Duodenal mucosa (tissue), 2 donors: ENCODE measurements at regions not wholly inside any gene's neighbourhood (a gene's known extent, or its start where the extent isn't known, plus 50 kb on each side); places are given as distances from the start of the nearest gene placed in this dataset.

Experiments
- H3K27ac ChIP-seq: one replicate; pipeline ENCODE4 v1.7.0; 2013; ENCODE audit warnings: low read depth, low read length
- H3K27me3 ChIP-seq, 2 donors: one replicate each; pipeline ENCODE4 v1.7.0; 2013; ENCODE audit warnings: low read length in 2 of 2, control low read depth in 1 of 2; ENCODE audit not compliant: insufficient read depth in 2 of 2, control insufficient read depth in 1 of 2
- H3K36me3 ChIP-seq, 2 donors: one replicate each; pipeline ENCODE4 v1.7.0; 2013; ENCODE audit warnings: low read length in 2 of 2, control low read depth in 1 of 2; ENCODE audit not compliant: insufficient read depth in 2 of 2, control insufficient read depth in 1 of 2
- H3K4me1 ChIP-seq, 2 donors: one replicate each; pipeline ENCODE4 v1.7.0; 2013; ENCODE audit warnings: low read length in 2 of 2, control low read depth in 1 of 2; ENCODE audit not compliant: insufficient read depth in 2 of 2, control insufficient read depth in 1 of 2
- H3K4me3 ChIP-seq, 2 donors: one replicate each; pipeline ENCODE4 v1.7.0; 2013; ENCODE audit warnings: low read length in 2 of 2, low read depth in 1 of 2
- H3K9ac ChIP-seq, 2 donors: one replicate each; pipeline ENCODE4 v1.7.0; 2013; ENCODE audit warnings: low read length in 2 of 2, low read depth in 1 of 2
- H3K9me3 ChIP-seq, 2 donors: one replicate each; pipeline ENCODE4 v1.7.0; 2013; ENCODE audit warnings: low read length in 2 of 2, control low read depth in 1 of 2; ENCODE audit not compliant: control insufficient read depth in 1 of 2

- no peaks in the 10 kb centered on the region for H3K9me3 ChIP-seq
- H3K4me1 ChIP-seq: no peaks in the 10 kb centered on the region
- H3K27ac ChIP-seq: no peak overlapping the region
- no peaks in the 10 kb centered on the region for H3K27me3 ChIP-seq
- no peak overlapping the region for H3K4me3 ChIP-seq
- H3K9ac ChIP-seq: no peak overlapping the region
- no peaks in the 10 kb centered on the region for H3K36me3 ChIP-seq
These were observed 633.6 kb downstream of the PCDH18 start for GRCh38 chr4:136898590-136899248.

GRCh38 chr4:136893573-136893972 is 638.7 kb downstream of the PCDH18 start:
- H3K9me3 ChIP-seq: no peaks in the 10 kb centered on the region
- H3K4me3 ChIP-seq: no peak overlapping the region
- H3K27ac ChIP-seq: no peak overlapping the region
- no peaks in the 10 kb centered on the region for H3K4me1 ChIP-seq
- no peak overlapping the region for H3K9ac ChIP-seq
- no peaks in the 10 kb centered on the region for H3K27me3 ChIP-seq
- H3K36me3 ChIP-seq: no peaks in the 10 kb centered on the region

- Histone ChIP-seq H3K9ac (no peak overlapping the region), H3K4me3 (no peak overlapping the region), H3K27ac (no peak overlapping the region), H3K4me1 (no peaks in the 10 kb centered on the region), H3K9me3 (no peaks in the 10 kb centered on the region), H3K36me3 (no peaks in the 10 kb centered on the region), H3K27me3 (no peaks in the 10 kb centered on the region)
These were observed 650.6 kb downstream of the PCDH18 start for GRCh38 chr4:136881666-136882065.

- H3K9ac ChIP-seq: no peak overlapping the region
- no peak overlapping the region for H3K27ac ChIP-seq
- no peaks in the 10 kb centered on the region for H3K4me1 ChIP-seq
- no peaks in the 10 kb centered on the region for H3K9me3 ChIP-seq
- H3K27me3 ChIP-seq: no peaks in the 10 kb centered on the region
- H3K4me3 ChIP-seq: no peak overlapping the region
- H3K36me3 ChIP-seq: no peaks in the 10 kb centered on the region
These were observed 658.7 kb downstream of the PCDH18 start for GRCh38 chr4:136873555-136873954.

GRCh38 chr4:136867465-136867864 is 664.8 kb downstream of the PCDH18 start:
- H3K4me3 ChIP-seq: no peak overlapping the region
- H3K4me1 ChIP-seq: no peaks in the 10 kb centered on the region
- H3K27ac ChIP-seq: no peak overlapping the region
- no peaks in the 10 kb centered on the region for H3K9me3 ChIP-seq
- H3K27me3 ChIP-seq: no peaks in the 10 kb centered on the region
- H3K36me3 ChIP-seq: no peaks in the 10 kb centered on the region
- no peak overlapping the region for H3K9ac ChIP-seq

- Histone ChIP-seq H3K27me3 (no peaks in the 10 kb centered on the region), H3K9ac (no peak overlapping the region), H3K27ac (no peak overlapping the region), H3K4me1 (no peaks in the 10 kb centered on the region), H3K36me3 (no peaks in the 10 kb centered on the region), H3K9me3 (no peaks in the 10 kb centered on the region), H3K4me3 (no peak overlapping the region)
These were observed 666.8 kb downstream of the PCDH18 start for GRCh38 chr4:136865526-136865925.

GRCh38 chr4:136864604-136865185 is 667.6 kb downstream of the PCDH18 start:
- Histone ChIP-seq H3K36me3 (no peaks in the 10 kb centered on the region), H3K4me3 (no peak overlapping the region), H3K9ac (no peak overlapping the region), H3K9me3 (no peaks in the 10 kb centered on the region), H3K27me3 (no peaks in the 10 kb centered on the region), H3K4me1 (no peaks in the 10 kb centered on the region), H3K27ac (no peak overlapping the region)

GRCh38 chr4:136863756-136864155 is 668.5 kb downstream of the PCDH18 start:
- no peak overlapping the region for H3K4me3 ChIP-seq
- no peaks in the 10 kb centered on the region for H3K9me3 ChIP-seq
- no peaks in the 10 kb centered on the region for H3K4me1 ChIP-seq
- H3K36me3 ChIP-seq: no peaks in the 10 kb centered on the region
- no peaks in the 10 kb centered on the region for H3K27me3 ChIP-seq
- H3K27ac ChIP-seq: no peak overlapping the region
- H3K9ac ChIP-seq: no peak overlapping the region

GRCh38 chr4:136862653-136863052 is 669.6 kb downstream of the PCDH18 start:
- Histone ChIP-seq H3K27ac (no peak overlapping the region), H3K4me3 (no peak overlapping the region), H3K36me3 (no peaks in the 10 kb centered on the region), H3K4me1 (no peaks in the 10 kb centered on the region), H3K9me3 (no peaks in the 10 kb centered on the region), H3K9ac (no peak overlapping the region), H3K27me3 (no peaks in the 10 kb centered on the region)

- Histone ChIP-seq H3K27ac (no peak overlapping the region), H3K4me3 (no peak overlapping the region), H3K4me1 (no peaks in the 10 kb centered on the region), H3K27me3 (no peaks in the 10 kb centered on the region), H3K9ac (no peak overlapping the region), H3K9me3 (no peaks in the 10 kb centered on the region), H3K36me3 (no peaks in the 10 kb centered on the region)
These were observed 671.2 kb downstream of the PCDH18 start for GRCh38 chr4:136861091-136861490.
